Neural progenitor cell (in vitro differentiated cells): ENCODE measurements at regions not wholly inside any gene's neighbourhood (a gene's known extent, or its start where the extent isn't known, plus 50 kb on each side); places are given as distances from the start of the nearest gene placed in this dataset.

Experiments
- DNase-seq: peaks from one replicate; pipeline ENCODE4 v3.0.0-alpha.2; 2016; ENCODE audit warnings: low spot score
- H2AFZ ChIP-seq: fragments of 200-600 bp; sonication (generic); replicated peaks from 2 replicates; pipeline ENCODE4 v1.6.1; 2016; ENCODE audit warnings: antibody characterized with exemption
- H3F3A ChIP-seq: fragments of 200-600 bp; sonication (generic); 2 replicates; pipeline ENCODE4 v1.6.1; 2016; ENCODE audit warnings: antibody characterized with exemption, low read depth
- H3K27ac ChIP-seq: fragments of 200-600 bp; sonication (generic); 2 replicates; pipeline ENCODE4 v1.5.1; 2016; ENCODE audit warnings: mild to moderate bottlenecking
- H3K27me3 ChIP-seq: fragments of 200-600 bp; sonication (generic); 2 replicates; pipeline ENCODE4 v1.6.1; 2016; ENCODE audit warnings: mild to moderate bottlenecking, moderate library complexity
- H3K36me3 ChIP-seq: fragments of 200-600 bp; sonication (generic); 2 replicates; pipeline ENCODE4 v1.5.1; 2016
- H3K4me1 ChIP-seq: fragments of 200-600 bp; sonication (generic); 2 replicates; pipeline ENCODE4 v1.6.1; 2016; ENCODE audit warnings: mixed run types
- H3K4me2 ChIP-seq: fragments of 200-600 bp; sonication (generic); 2 replicates; pipeline ENCODE4 v1.6.1; 2016
- H3K4me3 ChIP-seq: fragments of 200-600 bp; sonication (generic); 2 replicates; pipeline ENCODE4 v1.5.1; 2016
- H3K79me2 ChIP-seq: fragments of 200-600 bp; sonication (generic); 2 replicates; pipeline ENCODE4 v1.6.1; 2016; ENCODE audit warnings: low read depth
- H3K9ac ChIP-seq: fragments of 200-600 bp; sonication (generic); 2 replicates; pipeline ENCODE4 v1.6.1; 2016
- H3K9me3 ChIP-seq: fragments of 200-600 bp; sonication (generic); 2 replicates; pipeline ENCODE4 v1.5.1; 2016; ENCODE audit warnings: low read depth
- H4K20me1 ChIP-seq: fragments of 200-600 bp; sonication (generic); 2 replicates; pipeline ENCODE4 v1.6.1; 2016; ENCODE audit warnings: low read depth
- H3K27ac Mint-ChIP-seq: 3 replicates; pipeline ENCODE4 v1.8.0; 2021; ENCODE audit warnings: mixed read lengths
- H3K27me3 Mint-ChIP-seq: 2 replicates; pipeline ENCODE4 v1.8.0; 2022; ENCODE audit warnings: low read depth, mild to moderate bottlenecking, inconsistent platforms, moderate library complexity, mixed read lengths; ENCODE audit not compliant: insufficient read depth
- H3K36me3 Mint-ChIP-seq: 3 replicates; pipeline ENCODE4 v1.8.0; 2021; ENCODE audit warnings: mixed read lengths
- H3K4me1 Mint-ChIP-seq: 3 replicates; pipeline ENCODE4 v1.8.0; 2021; ENCODE audit warnings: mixed read lengths
- H3K4me3 Mint-ChIP-seq: 3 replicates; pipeline ENCODE4 v1.8.0; 2021; ENCODE audit warnings: mild to moderate bottlenecking, moderate library complexity, mixed read lengths
- H3K9me3 Mint-ChIP-seq: 3 replicates; pipeline ENCODE4 v1.8.0; 2020; ENCODE audit warnings: mixed read lengths
- EZH2 ChIP-seq: fragments of 200-600 bp; sonication (generic); IDR thresholded peaks from 2 replicates; pipeline ENCODE4 v1.6.1; 2017; ENCODE audit warnings: antibody characterized with exemption, mild to moderate bottlenecking, moderate library complexity
- EZH2phosphoT487 ChIP-seq: fragments of 200-600 bp; sonication (generic); IDR thresholded peaks from 2 replicates; pipeline ENCODE4 v1.6.1; 2017; ENCODE audit warnings: antibody characterized with exemption
- TF ChIP-seq, protein P1 (sequence below): fragments of 200-600 bp; sonication (generic); IDR thresholded peaks from 2 replicates; pipeline ENCODE4 v1.5.1; 2017; ENCODE audit warnings: antibody characterized with exemption, mild to moderate bottlenecking

DNA sequence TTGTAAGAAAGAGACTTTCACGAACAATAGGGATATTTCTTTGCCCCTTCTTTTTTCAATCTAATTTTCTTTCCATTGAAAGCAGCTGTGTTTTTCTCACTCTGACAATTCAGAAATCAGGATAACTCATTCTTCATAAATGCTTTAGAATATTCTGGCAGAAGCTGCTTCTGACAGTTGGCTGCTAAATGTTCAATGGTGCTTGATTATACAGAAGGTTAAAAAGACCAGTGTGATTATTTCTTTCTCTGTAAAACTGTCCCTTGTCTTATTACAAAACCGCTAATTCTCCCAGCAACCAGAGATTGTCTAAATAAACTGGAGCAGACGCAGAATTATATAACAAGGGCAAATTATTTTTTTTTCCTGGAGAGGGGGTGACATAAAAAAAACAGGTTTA is 394.4 kb downstream of the SPRY2 start:
- Histone ChIP-seq H3K36me3 (no peaks in the 10 kb centered on the region), H3K9ac (no peak overlapping the region), H3K79me2 (no peaks in the 10 kb centered on the region), H3K4me1 (no peaks in the 10 kb centered on the region), H4K20me1 (no peaks in the 10 kb centered on the region), H3F3A (no peaks in the 10 kb centered on the region), H3K4me2 (no peak overlapping the region), H3K4me3 (no peak overlapping the region), H3K27ac (no peak overlapping the region), H3K27me3 (no peaks in the 10 kb centered on the region), H3K9me3 (no peaks in the 10 kb centered on the region), H2AFZ (no peak overlapping the region)
- Mint-ChIP-seq H3K4me1 (no peaks in the 10 kb centered on the region), H3K4me3 (no peak overlapping the region), H3K27me3 (no peaks in the 10 kb centered on the region), H3K9me3 (peaks cover 30% of the 10 kb centered on the region), H3K27ac (no peak overlapping the region), H3K36me3 (peaks cover 8% of the 10 kb centered on the region)
- DNase-seq, result no peak
- no peak for TF ChIP-seq EZH2
- TF ChIP-seq, protein P1, sequence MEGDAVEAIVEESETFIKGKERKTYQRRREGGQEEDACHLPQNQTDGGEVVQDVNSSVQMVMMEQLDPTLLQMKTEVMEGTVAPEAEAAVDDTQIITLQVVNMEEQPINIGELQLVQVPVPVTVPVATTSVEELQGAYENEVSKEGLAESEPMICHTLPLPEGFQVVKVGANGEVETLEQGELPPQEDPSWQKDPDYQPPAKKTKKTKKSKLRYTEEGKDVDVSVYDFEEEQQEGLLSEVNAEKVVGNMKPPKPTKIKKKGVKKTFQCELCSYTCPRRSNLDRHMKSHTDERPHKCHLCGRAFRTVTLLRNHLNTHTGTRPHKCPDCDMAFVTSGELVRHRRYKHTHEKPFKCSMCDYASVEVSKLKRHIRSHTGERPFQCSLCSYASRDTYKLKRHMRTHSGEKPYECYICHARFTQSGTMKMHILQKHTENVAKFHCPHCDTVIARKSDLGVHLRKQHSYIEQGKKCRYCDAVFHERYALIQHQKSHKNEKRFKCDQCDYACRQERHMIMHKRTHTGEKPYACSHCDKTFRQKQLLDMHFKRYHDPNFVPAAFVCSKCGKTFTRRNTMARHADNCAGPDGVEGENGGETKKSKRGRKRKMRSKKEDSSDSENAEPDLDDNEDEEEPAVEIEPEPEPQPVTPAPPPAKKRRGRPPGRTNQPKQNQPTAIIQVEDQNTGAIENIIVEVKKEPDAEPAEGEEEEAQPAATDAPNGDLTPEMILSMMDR, result no peak
- TF ChIP-seq EZH2phosphoT487, result no peak

DNA sequence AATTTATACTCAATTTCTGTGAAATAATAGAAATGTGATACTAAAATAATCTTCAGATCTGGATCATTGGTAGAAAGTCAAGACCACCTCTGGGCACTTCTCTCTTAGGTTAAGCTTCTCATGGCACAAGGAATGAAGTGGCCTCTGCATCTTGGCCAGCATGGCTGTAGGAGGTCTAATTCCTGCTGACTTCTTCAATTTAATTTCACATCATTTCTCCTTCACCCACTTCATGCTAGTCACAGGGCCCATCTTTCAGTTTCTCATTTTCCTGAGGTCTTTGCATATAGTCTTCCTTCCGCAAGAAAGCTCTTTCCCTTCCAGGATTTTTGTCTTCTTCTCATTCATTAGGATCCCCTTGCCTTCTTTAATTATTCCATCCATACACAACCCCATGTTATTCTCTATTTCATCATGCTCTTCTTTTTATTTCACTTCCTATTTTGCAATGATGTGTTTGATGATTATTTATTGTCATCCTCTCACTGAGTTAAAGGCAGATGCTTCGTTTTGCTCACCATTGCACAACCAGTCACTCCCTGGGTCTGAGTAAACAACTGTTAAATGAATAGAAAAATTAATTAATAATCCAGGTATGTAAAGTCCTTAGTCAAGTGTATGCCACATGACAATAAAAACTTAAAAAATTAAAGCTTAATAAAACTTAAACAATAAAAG is 397.4 kb downstream of the SPRY2 start:
- no peak overlapping the region for H3K4me3 Mint-ChIP-seq
- peaks cover 2% of the 10 kb centered on the region for H3K36me3 Mint-ChIP-seq
- H3K36me3 ChIP-seq, result no peaks in the 10 kb centered on the region
- H3K9me3 Mint-ChIP-seq, result peaks cover 20% of the 10 kb centered on the region
- DNase-seq, result no peak
- TF ChIP-seq EZH2 (no peak), EZH2phosphoT487 (no peak)
- TF ChIP-seq, protein P1, result no peak
- H3K9ac ChIP-seq, result no peak overlapping the region
- no peak overlapping the region for H3K27ac ChIP-seq
- H3K79me2 ChIP-seq, result no peaks in the 10 kb centered on the region
- H3K27me3 ChIP-seq, result no peaks in the 10 kb centered on the region
- H3K4me1 Mint-ChIP-seq, result peaks cover 12% of the 10 kb centered on the region
- no peaks in the 10 kb centered on the region for H3K9me3 ChIP-seq
- peak overlapping the region; percentile 0 for H3K27ac Mint-ChIP-seq
- no peak overlapping the region for H2AFZ ChIP-seq
- H3K4me1 ChIP-seq, result peaks cover 9% of the 10 kb centered on the region
- H3K4me3 ChIP-seq, result no peak overlapping the region
- H3F3A ChIP-seq, result no peaks in the 10 kb centered on the region
- no peaks in the 10 kb centered on the region for H4K20me1 ChIP-seq
- H3K27me3 Mint-ChIP-seq, result no peaks in the 10 kb centered on the region
- H3K4me2 ChIP-seq, result no peak overlapping the region

DNA sequence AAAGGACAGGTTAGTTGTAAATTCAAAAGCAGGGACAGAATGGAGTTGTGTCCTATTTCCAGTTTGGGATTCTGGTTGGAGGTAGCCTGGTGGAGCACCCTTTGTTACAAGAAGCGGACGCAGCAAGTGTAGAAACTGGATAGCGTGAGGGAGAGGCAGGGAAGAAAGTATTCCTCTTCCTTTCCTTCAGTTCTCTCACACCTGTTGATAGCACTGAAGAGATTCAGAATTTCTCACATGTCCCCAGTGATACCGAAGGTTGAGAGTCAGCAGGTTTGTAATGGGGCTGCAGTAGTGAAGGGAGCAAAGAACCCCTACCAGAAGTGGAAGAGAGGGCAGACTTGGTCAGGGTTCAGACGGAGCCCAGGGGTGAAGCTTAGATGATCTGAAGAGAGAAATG is 399.2 kb downstream of the SPRY2 start:
- Histone ChIP-seq H4K20me1 (no peaks in the 10 kb centered on the region), H3K9me3 (no peaks in the 10 kb centered on the region), H3F3A (no peaks in the 10 kb centered on the region), H3K9ac (no peak overlapping the region), H3K4me3 (no peak overlapping the region), H3K27me3 (no peaks in the 10 kb centered on the region), H2AFZ (no peak overlapping the region), H3K27ac (no peak overlapping the region), H3K79me2 (no peaks in the 10 kb centered on the region), H3K36me3 (no peaks in the 10 kb centered on the region), H3K4me1 (peaks cover 9% of the 10 kb centered on the region), H3K4me2 (no peak overlapping the region)
- no peak for DNase-seq
- TF ChIP-seq EZH2, result no peak
- TF ChIP-seq, protein P1, result no peak
- no peak for TF ChIP-seq EZH2phosphoT487
- Mint-ChIP-seq H3K36me3 (peaks cover 2% of the 10 kb centered on the region), H3K27me3 (no peaks in the 10 kb centered on the region), H3K4me3 (no peak overlapping the region), H3K27ac (no peak overlapping the region), H3K9me3 (peaks cover 13% of the 10 kb centered on the region), H3K4me1 (peaks cover 23% of the 10 kb centered on the region)
